B cell (primary cell): ENCODE measurements at regions not wholly inside any gene's neighbourhood (a gene's known extent, or its start where the extent isn't known, plus 50 kb on each side); places are given as distances from the start of the nearest gene placed in this dataset.

Experiments
- CTCF ChIP-seq: fragments of 200-600 bp; IDR thresholded peaks from one replicate; pipeline ENCODE4 v1.8.0; 2022; ENCODE audit warnings: antibody characterized with exemption, mild to moderate bottlenecking
- EZH2 ChIP-seq: IDR thresholded peaks from 2 replicates; pipeline ENCODE4 v1.6.1; 2012; ENCODE audit warnings: borderline replicate concordance, low read depth, mild to moderate bottlenecking, moderate library complexity, low read length; ENCODE audit not compliant: insufficient read depth, poor library complexity, severe bottlenecking

GRCh38 chr6:15843764-15844163 lies 180.9 kb upstream of the DTNBP1 start:
- TF ChIP-seq CTCF (no peak), EZH2 (no peak)
